SK-N-MC (cell line): ENCODE measurements at regions not wholly inside any gene's neighbourhood (a gene's known extent, or its start where the extent isn't known, plus 50 kb on each side); places are given as distances from the start of the nearest gene placed in this dataset.

Experiments used
- EZH2 ChIP-seq: fragments of 200-600 bp; sonication (generic); IDR thresholded peaks from one replicate; pipeline ENCODE4 v1.6.1; 2017; ENCODE audit warnings: antibody characterized with exemption
- POLR2AphosphoS5 ChIP-seq: IDR thresholded peaks from 2 replicates; pipeline ENCODE4 v1.6.1; 2012; ENCODE audit warnings: mild to moderate bottlenecking, low read depth, low read length, borderline replicate concordance

- TF ChIP-seq EZH2 (no peak), POLR2AphosphoS5 (no peak)
These were observed 424.1 kb upstream of the CHST9 start for GRCh38 chr18:27609221-27609620.
